NCI-H146 treated with DMSO at 0.1 percent for 48 hours (cell line): ENCODE measurements at regions not wholly inside any gene's neighbourhood (a gene's known extent, or its start where the extent isn't known, plus 50 kb on each side); places are given as distances from the start of the nearest gene placed in this dataset.

Experiments used
- DNase-seq: peaks from one replicate; lab custom pipeline; 2025; ENCODE audit not compliant: unreplicated experiment; lab: John Stamatoyannopoulos, UW

GRCh38 chr10:4775808-4776207 lies 50.2 kb upstream of the AKR1E2 start:
- no peak for DNase-seq

- no peak for DNase-seq
These were observed 53.8 kb upstream of the AKR1E2 start for GRCh38 chr10:4772202-4772570.

- DNase-seq = no peak
These were observed 54.3 kb upstream of the AKR1E2 start for GRCh38 chr10:4771554-4772201.

- DNase-seq = no peak
These were observed 55.0 kb upstream of the AKR1E2 start for GRCh38 chr10:4770801-4771553.

- no peak for DNase-seq
These were observed 57.6 kb upstream of the AKR1E2 start for GRCh38 chr10:4768416-4768815.

- no peak for DNase-seq
These were observed 58.8 kb upstream of the AKR1E2 start for GRCh38 chr10:4767033-4767814.

- no peak for DNase-seq
These were observed 59.6 kb upstream of the AKR1E2 start for GRCh38 chr10:4766454-4766853.

GRCh38 chr10:4765428-4765827 lies 60.6 kb upstream of the AKR1E2 start:
- DNase-seq = no peak

- no peak for DNase-seq
These were observed 62.0 kb upstream of the AKR1E2 start for GRCh38 chr10:4763960-4764428.

- no peak for DNase-seq
These were observed 62.5 kb upstream of the AKR1E2 start for GRCh38 chr10:4763513-4763912.

- no peak for DNase-seq
These were observed 67.8 kb upstream of the AKR1E2 start for GRCh38 chr10:4758256-4758655.

- DNase-seq = no peak
These were observed 70.6 kb upstream of the AKR1E2 start for GRCh38 chr10:4755286-4755989.

- no peak for DNase-seq
These were observed 71.9 kb upstream of the AKR1E2 start for GRCh38 chr10:4754143-4754542.

GRCh38 chr10:4751211-4751610 lies 74.8 kb upstream of the AKR1E2 start:
- DNase-seq = no peak

- no peak for DNase-seq
These were observed 76.8 kb upstream of the AKR1E2 start for GRCh38 chr10:4749271-4749574.

- DNase-seq = no peak
These were observed 77.3 kb upstream of the AKR1E2 start for GRCh38 chr10:4748491-4749270.

GRCh38 chr10:4742217-4742616 lies 83.8 kb upstream of the AKR1E2 start:
- DNase-seq = no peak

- no peak for DNase-seq
These were observed 85.5 kb upstream of the AKR1E2 start for GRCh38 chr10:4740471-4740870.

GRCh38 chr10:4736608-4737007 lies 89.4 kb upstream of the AKR1E2 start:
- no peak for DNase-seq

- no peak for DNase-seq
These were observed 89.8 kb upstream of the AKR1E2 start for GRCh38 chr10:4736183-4736582.

GRCh38 chr10:4733843-4734224 lies 92.2 kb upstream of the AKR1E2 start:
- DNase-seq = no peak
